Activated CD4-positive, alpha-beta T cell treated with anti-CD3 and anti-CD28 coated beads, Interleukin-2, amount 10 ng/mL, durations not matched to agents 7 days and 5 days (primary cell): ENCODE measurements at regions not wholly inside any gene's neighbourhood (a gene's known extent, or its start where the extent isn't known, plus 50 kb on each side); places are given as distances from the start of the nearest gene placed in this dataset.
"Not testable (repeated sequence)": the region's sequence is repeated elsewhere in the genome, so short reads cannot be mapped to it uniquely, and the experiment has no call there.

Experiments used
- CTCF ChIA-PET: fragments of 350-600 bp; sonication (Branson Sonifier 250); formaldehyde crosslinking; loops from one replicate; lab custom pipeline; 2021; ENCODE audit warnings: antibody characterized with exemption; lab: Charles Lee
- POLR2A ChIA-PET: fragments of 350-600 bp; sonication (Branson Sonifier 250); formaldehyde crosslinking; loops from one replicate; lab custom pipeline; 2021; ENCODE audit warnings: antibody characterized with exemption; lab: Charles Lee
- DNase-seq: peaks from one replicate; pipeline ENCODE4 v3.0.0-alpha.2; 2020
- H3K27ac Mint-ChIP-seq: one replicate; pipeline ENCODE4 v1.8.0; 2021; ENCODE audit warnings: mild to moderate bottlenecking, moderate library complexity, mixed read lengths
- H3K27me3 Mint-ChIP-seq: one replicate; pipeline ENCODE4 v1.8.0; 2021; ENCODE audit warnings: mixed read lengths
- H3K36me3 Mint-ChIP-seq: one replicate; pipeline ENCODE4 v1.8.0; 2021; ENCODE audit warnings: low read depth, mixed read lengths
- H3K4me1 Mint-ChIP-seq: one replicate; pipeline ENCODE4 v1.8.0; 2021; ENCODE audit warnings: mixed read lengths
- H3K4me3 Mint-ChIP-seq: one replicate; pipeline ENCODE4 v1.8.0; 2021; ENCODE audit warnings: mild to moderate bottlenecking, moderate library complexity, mixed read lengths
- H3K9me3 Mint-ChIP-seq: one replicate; pipeline ENCODE4 v1.8.0; 2021; ENCODE audit warnings: mixed read lengths

DNA sequence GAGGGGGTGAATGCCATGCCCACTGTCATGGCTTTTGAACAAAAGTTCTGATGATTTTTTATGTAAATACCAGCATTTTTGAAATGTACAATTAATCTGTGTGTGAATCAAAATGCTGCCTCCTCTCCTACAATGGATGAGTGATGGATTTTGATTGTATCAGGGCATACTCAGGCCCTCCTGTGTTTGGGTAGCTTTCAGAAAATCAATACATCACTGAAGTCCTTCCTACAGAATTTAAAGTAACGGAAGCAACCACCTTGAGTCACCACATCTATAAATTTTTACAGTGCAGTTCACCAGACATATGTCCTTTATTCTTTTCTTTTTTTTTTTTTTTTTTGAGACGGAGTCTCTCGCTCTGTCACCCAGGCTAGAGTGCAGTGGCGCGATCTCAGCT, 867.3 kb downstream of the EPHA4 start:
- no peak overlapping the region for H3K4me3 Mint-ChIP-seq
- POLR2A ChIA-PET = no interaction called here
- CTCF ChIA-PET = no interaction called here
- DNase-seq = no peak
- no peaks in the 10 kb centered on the region for H3K4me1 Mint-ChIP-seq
- H3K9me3 Mint-ChIP-seq = peaks cover 3% of the 10 kb centered on the region
- no peaks in the 10 kb centered on the region for H3K36me3 Mint-ChIP-seq
- no peaks in the 10 kb centered on the region for H3K27me3 Mint-ChIP-seq
- no peak overlapping the region for H3K27ac Mint-ChIP-seq

DNA sequence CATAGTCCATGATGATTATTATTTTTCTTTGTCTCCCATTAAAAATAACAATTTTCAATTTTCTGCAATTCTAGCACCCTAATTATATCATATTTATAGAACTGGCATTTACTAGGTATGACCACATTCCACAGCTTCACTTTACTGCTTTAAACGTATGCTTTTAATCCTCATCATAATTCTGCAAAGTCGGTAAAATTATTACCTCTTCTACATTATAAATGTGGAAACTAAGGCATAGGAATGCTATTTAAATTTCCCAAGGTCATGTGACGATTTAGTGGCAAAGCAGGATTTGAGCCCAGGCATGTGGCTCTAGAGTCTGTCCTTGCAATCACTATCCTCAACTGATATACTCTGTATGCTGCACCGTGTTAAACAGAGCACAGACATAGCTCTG, 866.4 kb downstream of the EPHA4 start:
- no peaks in the 10 kb centered on the region for H3K36me3 Mint-ChIP-seq
- H3K4me3 Mint-ChIP-seq = no peak overlapping the region
- peaks cover 3% of the 10 kb centered on the region for H3K9me3 Mint-ChIP-seq
- no peaks in the 10 kb centered on the region for H3K27me3 Mint-ChIP-seq
- ChIA-PET CTCF (no interaction called here), POLR2A (no interaction called here)
- no peak overlapping the region for H3K27ac Mint-ChIP-seq
- DNase-seq = no peak
- H3K4me1 Mint-ChIP-seq = no peaks in the 10 kb centered on the region

DNA sequence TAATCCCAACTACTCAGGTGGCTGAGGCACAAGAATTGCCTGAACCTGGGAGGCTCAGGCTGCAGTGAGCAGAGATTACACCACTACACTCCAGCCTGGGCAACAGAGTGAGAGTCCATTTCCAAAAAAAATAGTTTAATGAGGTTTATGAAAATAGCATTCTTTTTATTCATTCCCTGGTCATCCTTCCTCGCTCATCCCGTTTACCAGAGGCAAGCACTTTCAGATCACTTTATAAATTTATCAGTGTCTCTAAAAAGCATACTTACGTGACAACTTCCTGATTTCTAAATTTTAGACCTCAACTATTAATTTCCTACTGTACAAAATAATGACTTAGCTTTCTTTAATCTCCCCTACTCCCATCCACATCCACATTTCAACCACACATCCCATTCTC, 864.8 kb downstream of the EPHA4 start:
- Mint-ChIP-seq H3K9me3 (no peaks in the 10 kb centered on the region), H3K36me3 (no peaks in the 10 kb centered on the region), H3K27ac (no peak overlapping the region), H3K4me3 (no peak overlapping the region), H3K27me3 (no peaks in the 10 kb centered on the region), H3K4me1 (no peaks in the 10 kb centered on the region)
- no peak for DNase-seq
- POLR2A ChIA-PET = no interaction called here
- CTCF ChIA-PET = no interaction called here

DNA sequence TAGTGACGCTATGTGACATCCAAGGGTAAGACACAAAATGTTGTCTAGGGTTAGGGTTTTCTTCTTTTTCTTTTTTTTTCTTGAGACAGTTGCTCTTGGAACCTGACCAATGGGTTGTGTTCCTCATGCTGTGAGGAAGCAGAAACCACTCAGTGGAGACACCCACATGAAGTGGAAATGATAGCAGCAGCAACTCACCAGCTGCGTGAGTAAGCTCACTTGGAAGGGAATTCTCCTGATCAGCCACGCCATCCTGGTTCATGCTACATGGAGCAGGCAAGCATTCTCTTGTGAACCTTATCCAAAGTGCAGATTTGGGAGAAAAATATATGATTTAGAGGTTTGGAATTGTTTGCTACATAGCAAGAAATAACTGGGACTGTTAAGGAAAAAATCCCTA, 863.7 kb downstream of the EPHA4 start:
- H3K9me3 Mint-ChIP-seq = no peaks in the 10 kb centered on the region
- ChIA-PET CTCF (no interaction called here), POLR2A (no interaction called here)
- no peak for DNase-seq
- no peak overlapping the region for H3K27ac Mint-ChIP-seq
- H3K4me3 Mint-ChIP-seq = no peak overlapping the region
- H3K27me3 Mint-ChIP-seq = no peaks in the 10 kb centered on the region
- no peaks in the 10 kb centered on the region for H3K36me3 Mint-ChIP-seq
- H3K4me1 Mint-ChIP-seq = no peaks in the 10 kb centered on the region

DNA sequence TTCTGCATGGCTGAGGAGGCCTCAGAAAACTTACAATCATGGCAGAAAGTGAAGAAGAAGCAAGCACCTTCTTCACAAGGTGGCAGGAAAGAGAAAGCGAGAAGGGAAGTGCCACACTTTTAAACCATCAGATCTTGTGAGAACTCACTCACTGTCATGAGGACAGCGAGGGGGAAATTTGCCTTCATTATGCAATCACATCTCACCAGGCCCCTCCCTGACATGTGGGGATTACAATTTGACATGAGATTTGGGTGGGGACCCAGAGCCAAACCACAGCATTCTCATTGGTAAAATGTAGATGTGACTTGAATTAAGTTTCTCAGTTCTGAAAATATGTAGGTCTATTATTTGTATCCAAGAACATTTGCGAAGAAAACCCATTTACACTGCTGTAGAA, 854.8 kb downstream of the EPHA4 start:
- no peaks in the 10 kb centered on the region for H3K9me3 Mint-ChIP-seq
- DNase-seq = no peak

DNA sequence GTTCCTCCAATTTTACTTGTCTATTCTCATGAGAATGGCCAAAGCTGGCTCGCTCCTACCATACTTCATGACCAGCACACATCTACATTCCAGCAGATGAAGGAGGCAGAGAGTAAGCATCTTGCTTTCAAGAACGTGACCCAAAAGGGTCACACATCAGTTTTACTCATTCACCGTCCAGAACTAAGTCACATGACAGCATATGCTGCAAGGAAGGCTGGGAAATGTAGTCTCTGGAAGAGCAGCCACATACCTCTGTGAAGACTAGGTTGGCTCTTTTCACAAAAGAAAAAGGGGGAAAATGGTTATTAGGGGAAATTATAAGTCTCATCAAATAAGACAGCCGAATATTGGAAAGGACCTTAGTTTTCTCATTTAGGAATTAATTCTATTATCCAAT, 835.3 kb downstream of the EPHA4 start:
- Mint-ChIP-seq H3K27me3 (no peaks in the 10 kb centered on the region), H3K36me3 (no peaks in the 10 kb centered on the region), H3K27ac (no peak overlapping the region), H3K9me3 (no peaks in the 10 kb centered on the region), H3K4me1 (no peaks in the 10 kb centered on the region), H3K4me3 (no peak overlapping the region)
- CTCF ChIA-PET = no interaction called here
- POLR2A ChIA-PET = no interaction called here
- DNase-seq = no peak

More for the DNA sequence above, 854.8 kb downstream of the EPHA4 start:
- no peak overlapping the region for H3K27ac Mint-ChIP-seq
- ChIA-PET CTCF (no interaction called here), POLR2A (no interaction called here)
- H3K36me3 Mint-ChIP-seq = no peaks in the 10 kb centered on the region
- no peak overlapping the region for H3K4me3 Mint-ChIP-seq
- no peaks in the 10 kb centered on the region for H3K27me3 Mint-ChIP-seq
- H3K4me1 Mint-ChIP-seq = no peaks in the 10 kb centered on the region

DNA sequence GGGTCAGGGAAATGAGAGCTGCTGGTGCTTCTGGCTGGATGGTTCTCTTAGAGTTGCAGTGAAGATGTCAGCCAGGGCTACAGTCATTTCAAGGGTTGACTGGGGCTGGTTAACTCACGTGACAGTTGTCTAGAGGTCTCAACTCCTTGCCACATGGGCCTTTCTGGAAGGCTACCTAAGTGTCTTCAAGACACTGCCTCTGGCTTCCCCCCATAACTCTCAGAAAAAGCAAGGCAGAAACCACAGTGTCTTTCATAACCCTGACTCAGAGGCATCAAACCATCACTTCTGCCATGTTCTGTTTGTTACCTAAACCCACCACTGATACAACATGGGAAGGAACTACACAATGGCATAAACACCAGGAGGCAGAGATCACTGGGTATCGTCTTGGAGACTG, 828.9 kb downstream of the EPHA4 start:
- H3K4me1 Mint-ChIP-seq = no peaks in the 10 kb centered on the region
- POLR2A ChIA-PET = no interaction called here
- no peaks in the 10 kb centered on the region for H3K27me3 Mint-ChIP-seq
- H3K4me3 Mint-ChIP-seq = no peak overlapping the region
- H3K27ac Mint-ChIP-seq = no peak overlapping the region
- DNase-seq = no peak
- no peaks in the 10 kb centered on the region for H3K36me3 Mint-ChIP-seq
- no peaks in the 10 kb centered on the region for H3K9me3 Mint-ChIP-seq
- CTCF ChIA-PET = no interaction called here

DNA sequence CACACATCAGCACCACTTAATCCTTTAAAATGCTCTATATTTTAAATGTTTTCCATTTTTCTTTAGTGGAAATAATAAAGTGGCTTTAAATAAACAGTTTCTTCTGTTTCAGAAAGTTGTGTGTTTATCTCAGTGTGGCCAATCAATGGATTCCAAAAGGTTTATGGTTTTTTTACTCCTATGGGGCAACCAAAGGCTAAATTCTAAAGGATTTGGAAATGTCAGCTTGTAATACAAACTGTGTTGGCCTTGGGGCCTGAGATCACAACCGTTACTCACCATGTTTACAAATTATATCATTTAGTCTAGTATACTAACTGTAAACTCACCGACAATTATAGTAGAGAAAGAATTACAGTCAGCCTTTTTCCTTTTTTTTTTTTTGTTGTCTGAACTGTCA, 827.2 kb downstream of the EPHA4 start:
- Mint-ChIP-seq H3K36me3 (no peaks in the 10 kb centered on the region), H3K9me3 (no peaks in the 10 kb centered on the region), H3K4me3 (no peak overlapping the region), H3K27ac (no peak overlapping the region), H3K27me3 (no peaks in the 10 kb centered on the region), H3K4me1 (no peaks in the 10 kb centered on the region)
- POLR2A ChIA-PET = no interaction called here
- no peak for DNase-seq
- CTCF ChIA-PET = interaction anchor here (0.6 kb wide), 1 partner anchor 124 kb away, joined by 4 read pairs; no protein-coding TSS in a partner anchor

DNA sequence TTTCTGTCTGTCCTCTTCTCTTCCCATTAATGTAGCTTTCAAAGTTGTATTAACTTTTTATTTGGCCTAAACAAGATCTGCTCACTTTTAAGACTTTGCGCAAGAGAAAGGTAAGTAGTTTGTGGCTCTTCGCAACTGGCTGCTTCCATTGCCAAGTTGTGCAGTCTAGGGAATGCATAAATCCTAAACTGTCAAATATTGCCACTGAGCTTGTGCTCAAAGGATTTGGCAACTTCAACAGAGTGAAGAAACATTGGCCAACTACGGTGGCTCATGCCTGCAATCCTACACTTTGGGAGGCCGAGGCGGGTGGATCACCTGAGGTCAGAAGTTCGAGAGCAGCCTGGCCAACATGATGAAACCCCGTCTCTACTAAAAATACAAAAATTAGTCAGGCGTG, 826.4 kb downstream of the EPHA4 start:
- Mint-ChIP-seq H3K4me1 (no peaks in the 10 kb centered on the region), H3K9me3 (no peaks in the 10 kb centered on the region), H3K36me3 (no peaks in the 10 kb centered on the region), H3K27ac (no peak overlapping the region), H3K27me3 (no peaks in the 10 kb centered on the region), H3K4me3 (no peak overlapping the region)
- CTCF ChIA-PET = interaction anchor here (0.6 kb wide), 1 partner anchor 125 kb away, joined by 4 read pairs; no protein-coding TSS in a partner anchor
- DNase-seq = no peak
- POLR2A ChIA-PET = no interaction called here

DNA sequence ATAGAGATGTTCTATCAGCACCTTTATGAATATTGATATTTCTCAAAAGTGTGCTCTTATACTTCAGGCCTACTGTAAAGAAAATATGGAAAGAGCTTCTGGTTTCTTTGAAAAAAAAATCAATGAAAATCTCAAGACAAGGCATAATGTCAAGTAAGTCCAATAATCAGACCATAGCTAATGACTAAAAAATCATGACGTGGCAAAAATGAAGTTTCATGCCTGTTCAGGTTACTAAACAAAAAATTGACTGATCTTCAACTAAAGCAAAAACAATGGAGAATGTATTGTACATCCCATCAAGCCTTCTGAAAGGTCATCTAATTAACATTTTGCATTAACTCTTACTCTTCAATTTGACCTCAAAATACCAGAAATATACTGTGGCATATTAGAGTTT, 824.4 kb downstream of the EPHA4 start:
- Mint-ChIP-seq H3K27ac (no peak overlapping the region), H3K27me3 (no peaks in the 10 kb centered on the region), H3K4me1 (no peaks in the 10 kb centered on the region), H3K4me3 (no peak overlapping the region), H3K9me3 (no peaks in the 10 kb centered on the region), H3K36me3 (no peaks in the 10 kb centered on the region)
- POLR2A ChIA-PET = no interaction called here
- DNase-seq = no peak
- CTCF ChIA-PET = no interaction called here

DNA sequence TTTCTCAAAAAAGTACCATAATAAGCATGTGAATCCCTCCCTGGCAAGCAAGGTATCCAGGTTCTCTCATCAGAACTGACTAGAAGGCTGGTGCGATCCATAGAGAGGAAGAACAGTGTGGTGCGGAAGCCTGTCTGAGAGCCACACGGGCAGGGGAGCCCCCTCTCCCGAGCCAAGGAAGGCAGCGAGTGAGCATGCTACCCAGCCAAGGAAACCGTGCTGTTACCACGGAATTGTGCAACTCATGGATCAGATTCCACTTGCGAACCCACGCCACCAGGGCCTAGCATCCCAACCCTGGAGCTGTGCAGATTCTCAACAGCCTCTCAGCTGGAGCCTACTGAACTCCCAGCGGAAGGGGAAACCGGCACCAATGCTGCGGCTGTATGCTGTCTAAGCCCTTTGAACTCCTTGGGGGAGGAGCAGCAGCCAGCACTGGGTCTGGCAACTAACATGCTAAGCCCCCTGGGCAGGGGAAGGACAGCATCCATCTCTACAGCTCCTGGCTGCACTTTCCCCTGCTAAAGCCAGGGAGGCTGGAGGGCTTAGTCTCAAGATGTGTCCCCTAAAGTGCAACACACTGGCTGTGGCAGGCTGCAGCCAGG, 823.1 kb downstream of the EPHA4 start:
- POLR2A ChIA-PET = no interaction called here

DNA sequence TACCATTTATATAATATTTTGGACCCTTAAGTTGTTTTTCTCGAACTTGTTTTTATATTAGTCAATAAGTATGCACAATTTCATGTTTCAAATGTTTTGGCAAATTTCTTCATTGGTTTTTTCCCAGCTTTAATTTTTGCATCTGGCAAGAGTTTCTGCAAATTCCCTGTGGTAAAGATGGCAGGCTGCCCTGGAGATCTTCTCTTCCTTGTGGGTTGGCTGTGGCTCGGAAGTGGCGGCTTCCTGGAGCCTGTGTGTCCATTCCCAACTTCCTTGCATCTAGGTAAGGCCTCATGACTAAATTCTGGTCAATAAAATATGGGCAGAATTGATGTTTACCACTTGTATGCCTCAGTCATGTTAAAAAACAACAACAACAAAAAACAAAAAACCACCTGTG, 818.6 kb downstream of the EPHA4 start:
- Mint-ChIP-seq H3K27me3 (no peaks in the 10 kb centered on the region), H3K27ac (no peak overlapping the region), H3K36me3 (no peaks in the 10 kb centered on the region), H3K4me3 (no peak overlapping the region), H3K9me3 (no peaks in the 10 kb centered on the region), H3K4me1 (no peaks in the 10 kb centered on the region)
- DNase-seq = no peak
- ChIA-PET POLR2A (no interaction called here), CTCF (interaction anchor here (0.6 kb wide), 1 partner anchor 93 kb away, joined by 3 read pairs; no protein-coding TSS in a partner anchor)

More for the DNA sequence above, 823.1 kb downstream of the EPHA4 start:
- H3K4me1 Mint-ChIP-seq = no peaks in the 10 kb centered on the region
- H3K9me3 Mint-ChIP-seq = no peaks in the 10 kb centered on the region
- H3K36me3 Mint-ChIP-seq = no peaks in the 10 kb centered on the region
- CTCF ChIA-PET = no interaction called here
- H3K27me3 Mint-ChIP-seq = no peaks in the 10 kb centered on the region
- H3K27ac Mint-ChIP-seq = no peak overlapping the region
- no peak overlapping the region for H3K4me3 Mint-ChIP-seq
- DNase-seq = no peak

DNA sequence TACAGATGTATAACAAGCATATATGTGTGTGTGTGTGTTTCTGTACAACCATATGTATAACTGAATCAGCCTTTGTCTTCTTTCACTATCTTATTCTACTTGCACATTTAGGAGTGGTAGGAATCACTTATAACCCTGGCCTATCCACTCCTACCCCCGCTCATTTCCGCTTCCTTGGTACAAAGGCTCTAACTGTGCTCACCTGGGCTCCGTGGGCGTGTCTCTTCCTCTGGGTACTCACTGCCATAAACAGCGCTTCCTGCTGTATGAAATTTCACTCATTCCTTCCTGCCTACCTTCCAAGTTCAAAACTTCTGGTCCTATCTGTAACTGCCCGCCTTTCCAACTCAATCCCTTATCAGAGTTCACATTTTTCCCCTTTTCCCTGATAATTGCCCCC, 815.5 kb downstream of the EPHA4 start:
- H3K4me1 Mint-ChIP-seq = no peaks in the 10 kb centered on the region
- H3K9me3 Mint-ChIP-seq = no peaks in the 10 kb centered on the region
- no peak for DNase-seq
- no peak overlapping the region for H3K27ac Mint-ChIP-seq
- H3K27me3 Mint-ChIP-seq = no peaks in the 10 kb centered on the region
- no peaks in the 10 kb centered on the region for H3K36me3 Mint-ChIP-seq
- ChIA-PET POLR2A (no interaction called here), CTCF (no interaction called here)
- H3K4me3 Mint-ChIP-seq = no peak overlapping the region

DNA sequence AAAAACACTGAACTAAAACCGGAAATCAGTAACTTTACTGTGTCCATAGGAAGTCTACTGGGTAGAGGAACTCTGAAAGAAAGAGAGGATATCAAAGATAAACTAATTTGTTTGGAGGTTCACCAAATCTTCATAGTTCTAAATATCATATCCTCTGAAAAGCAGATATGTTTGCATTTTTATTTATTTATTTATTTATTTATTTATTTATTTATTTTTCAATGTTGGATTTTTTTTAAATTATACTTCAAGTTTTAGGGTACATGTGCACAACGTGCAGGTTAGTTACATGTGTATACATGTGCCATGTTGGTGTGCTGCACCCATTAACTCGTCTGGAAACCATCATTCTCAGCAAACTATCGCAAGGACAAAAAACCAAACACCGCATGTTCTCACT, 813.7 kb downstream of the EPHA4 start:
- H3K4me3 Mint-ChIP-seq, POLR2A ChIA-PET, H3K27me3 Mint-ChIP-seq, H3K9me3 Mint-ChIP-seq, H3K36me3 Mint-ChIP-seq, DNase-seq, CTCF ChIA-PET, H3K4me1 Mint-ChIP-seq, H3K27ac Mint-ChIP-seq: not testable (repeated sequence)
